Naive thymus-derived CD4-positive, alpha-beta T cell (primary cell): ENCODE measurements at regions not wholly inside any gene's neighbourhood (a gene's known extent, or its start where the extent isn't known, plus 50 kb on each side); places are given as distances from the start of the nearest gene placed in this dataset.

Source experiments
- ATAC-seq: fragments of 150-1000 bp; cut with Tn5 transposase; 2 replicates; pipeline ENCODE4 v1.10.0; 2021; ENCODE audit warnings: mild to moderate bottlenecking, moderate library complexity
- CTCF ChIA-PET: fragments of 350-600 bp; sonication (Branson Sonifier 250); formaldehyde crosslinking; loops from one replicate; lab custom pipeline; 2021; ENCODE audit warnings: antibody characterized with exemption; lab: Charles Lee
- POLR2A ChIA-PET: fragments of 350-600 bp; sonication (Branson Sonifier 250); formaldehyde crosslinking; loops from one replicate; lab custom pipeline; 2021; ENCODE audit warnings: antibody characterized with exemption, inconsistent platforms; lab: Charles Lee
- DNase-seq, 9 donors: peaks; one replicate each; pipeline versions ENCODE4 v3.0.0 to v3.0.0-alpha.2; 2020 to 2022; ENCODE audit warnings: mixed read lengths in 1 of 9
- H3K27ac ChIP-seq: one replicate; pipeline ENCODE4 v1.7.0; 2013; ENCODE audit warnings: mild to moderate bottlenecking, low read depth, low read length, moderate library complexity
- H3K27me3 ChIP-seq, 2 donors: one replicate each; pipeline ENCODE4 v1.7.0; 2013; ENCODE audit warnings: low read length in 2 of 2, mild to moderate bottlenecking in 2 of 2, moderate library complexity in 2 of 2; ENCODE audit not compliant: control insufficient read depth in 2 of 2, insufficient read depth in 2 of 2
- H3K36me3 ChIP-seq, 3 experiments: 1 replicate in 2 of 3; 2 replicates in 1 of 3; pipeline ENCODE4 v1.7.0; 2013; ENCODE audit warnings: low read length in 3 of 3, mild to moderate bottlenecking in 3 of 3, moderate library complexity in 1 of 3; ENCODE audit not compliant: insufficient read depth in 3 of 3, control insufficient read depth in 2 of 3
- H3K4me1 ChIP-seq, 2 donors: one replicate each; pipeline ENCODE4 v1.7.0; 2013; ENCODE audit warnings: low read length in 2 of 2, mild to moderate bottlenecking in 2 of 2, moderate library complexity in 1 of 2; ENCODE audit not compliant: control insufficient read depth in 2 of 2, insufficient read depth in 2 of 2
- H3K4me3 ChIP-seq: 2 replicates; pipeline ENCODE4 v1.7.0; 2013; ENCODE audit warnings: mild to moderate bottlenecking, low read length
- H3K9me3 ChIP-seq, 3 experiments: 1 replicate in 2 of 3; 2 replicates in 1 of 3; pipeline ENCODE4 v1.7.0; 2013; ENCODE audit warnings: low read length in 3 of 3; ENCODE audit not compliant: control insufficient read depth in 2 of 3
- H3K27ac Mint-ChIP-seq, 9 donors: one replicate each; pipeline ENCODE4 v1.8.0; 2020 to 2022; ENCODE audit warnings: mixed read lengths in 9 of 9, mild to moderate bottlenecking in 8 of 9, moderate library complexity in 5 of 9, inconsistent platforms in 2 of 9
- H3K27me3 Mint-ChIP-seq, 5 donors: one replicate each; pipeline ENCODE4 v1.8.0; 2021 to 2022; ENCODE audit warnings: mixed read lengths in 5 of 5, mild to moderate bottlenecking in 1 of 5
- H3K36me3 Mint-ChIP-seq, 5 donors: one replicate each; pipeline ENCODE4 v1.8.0; 2020 to 2022; ENCODE audit warnings: mixed read lengths in 5 of 5, mild to moderate bottlenecking in 3 of 5, inconsistent platforms in 1 of 5
- H3K4me1 Mint-ChIP-seq, 7 donors: one replicate each; pipeline ENCODE4 v1.8.0; 2020 to 2022; ENCODE audit warnings: mixed read lengths in 7 of 7, mild to moderate bottlenecking in 3 of 7, inconsistent platforms in 1 of 7
- H3K4me3 Mint-ChIP-seq, 10 donors: one replicate each; pipeline ENCODE4 v1.8.0; 2020 to 2022; ENCODE audit warnings: mild to moderate bottlenecking in 10 of 10, mixed read lengths in 10 of 10, moderate library complexity in 6 of 10, inconsistent platforms in 2 of 10
- H3K9me3 Mint-ChIP-seq, 11 donors: one replicate each; pipeline ENCODE4 v1.8.0; 2020 to 2022; ENCODE audit warnings: mixed read lengths in 11 of 11, mild to moderate bottlenecking in 4 of 11, inconsistent platforms in 1 of 11, moderate library complexity in 1 of 11
- intact Hi-C, 2 donors: fragments of 100-400 bp; cut with micrococcal nuclease; formaldehyde crosslinking; loops; one replicate each; pipeline ENCODE4 v1.15.1; 2023

GRCh38 chr2:15780912-15781574 lies 159.3 kb upstream of the MYCN start:
- Histone ChIP-seq H3K27me3 (no peaks in the 10 kb centered on the region), H3K4me1 (no peaks in the 10 kb centered on the region), H3K36me3 (no peaks in the 10 kb centered on the region), H3K4me3 (no peak overlapping the region), H3K9me3 (no peaks in the 10 kb centered on the region), H3K27ac (no peak overlapping the region)
- Mint-ChIP-seq H3K27me3 (peaks cover 0 to 19% (median 3%) of the 10 kb centered on the region in 5 donors), H3K4me1 (no peaks in the 10 kb centered on the region), H3K4me3 (no peak overlapping the region), H3K27ac (no peak overlapping the region), H3K9me3 (peaks cover 0 to 8% (median 0%) of the 10 kb centered on the region in 11 donors), H3K36me3 (no peaks in the 10 kb centered on the region)
- no peak for ATAC-seq
- POLR2A ChIA-PET = no interaction called here
- intact Hi-C loops = no loop called here
- CTCF ChIA-PET = no interaction called here
- no peak for DNase-seq

- H3K36me3 Mint-ChIP-seq = no peaks in the 10 kb centered on the region
- ChIA-PET CTCF (no interaction called here), POLR2A (no interaction called here)
- no peak overlapping the region for H3K27ac Mint-ChIP-seq
- H3K27me3 Mint-ChIP-seq = peaks cover 0 to 11% (median 3%) of the 10 kb centered on the region in 5 donors
- DNase-seq (no peak), ATAC-seq (no peak)
- no peaks in the 10 kb centered on the region for H3K27me3 ChIP-seq
- H3K9me3 Mint-ChIP-seq = peaks cover 0 to 7% (median 0%) of the 10 kb centered on the region in 11 donors
- H3K27ac ChIP-seq = no peak overlapping the region
- H3K36me3 ChIP-seq = no peaks in the 10 kb centered on the region
- H3K4me3 Mint-ChIP-seq = no peak overlapping the region
- no peaks in the 10 kb centered on the region for H3K9me3 ChIP-seq
- no peaks in the 10 kb centered on the region for H3K4me1 ChIP-seq
- no peak overlapping the region for H3K4me3 ChIP-seq
- H3K4me1 Mint-ChIP-seq = no peaks in the 10 kb centered on the region
- intact Hi-C loops = no loop called here
Measured at GRCh38 chr2:15782009-15782751, 158.2 kb upstream of the MYCN start.

GRCh38 chr2:15782769-15783294 lies 157.5 kb upstream of the MYCN start:
- POLR2A ChIA-PET = no interaction called here

GRCh38 chr2:15783489-15783888 lies 156.9 kb upstream of the MYCN start:
- no peak for ATAC-seq
- no peak overlapping the region for H3K27ac ChIP-seq
- ChIA-PET CTCF (no interaction called here), POLR2A (no interaction called here)
- Mint-ChIP-seq H3K27me3 (peaks cover 0 to 11% (median 5%) of the 10 kb centered on the region in 5 donors), H3K27ac (no peak overlapping the region), H3K4me1 (no peaks in the 10 kb centered on the region), H3K4me3 (no peak overlapping the region), H3K36me3 (no peaks in the 10 kb centered on the region), H3K9me3 (peaks cover 0 to 7% (median 0%) of the 10 kb centered on the region in 11 donors)
- H3K27me3 ChIP-seq = no peaks in the 10 kb centered on the region
- intact Hi-C loops = no loop called here
- no peak for DNase-seq
- H3K36me3 ChIP-seq = no peaks in the 10 kb centered on the region
- H3K4me3 ChIP-seq = no peak overlapping the region
- no peaks in the 10 kb centered on the region for H3K4me1 ChIP-seq
- no peaks in the 10 kb centered on the region for H3K9me3 ChIP-seq

More at GRCh38 chr2:15782769-15783294, 157.5 kb upstream of the MYCN start:
- Histone ChIP-seq H3K27me3 (no peaks in the 10 kb centered on the region), H3K36me3 (no peaks in the 10 kb centered on the region), H3K27ac (no peak overlapping the region), H3K9me3 (no peaks in the 10 kb centered on the region), H3K4me3 (no peak overlapping the region), H3K4me1 (no peaks in the 10 kb centered on the region)
- no peak for ATAC-seq
- Mint-ChIP-seq H3K9me3 (peaks cover 0 to 7% (median 0%) of the 10 kb centered on the region in 11 donors), H3K4me3 (no peak overlapping the region), H3K27me3 (peaks cover 0 to 11% (median 4%) of the 10 kb centered on the region in 5 donors), H3K4me1 (no peaks in the 10 kb centered on the region), H3K36me3 (no peaks in the 10 kb centered on the region), H3K27ac (no peak overlapping the region)
- no peak for DNase-seq
- intact Hi-C loops = no loop called here
- CTCF ChIA-PET = no interaction called here

- no peak for DNase-seq
- no peak for ATAC-seq
- Histone ChIP-seq H3K4me3 (no peak overlapping the region), H3K9me3 (no peaks in the 10 kb centered on the region), H3K4me1 (no peaks in the 10 kb centered on the region), H3K27ac (no peak overlapping the region), H3K27me3 (no peaks in the 10 kb centered on the region), H3K36me3 (no peaks in the 10 kb centered on the region)
- intact Hi-C loops = no loop called here
- ChIA-PET CTCF (no interaction called here), POLR2A (no interaction called here)
- no peaks in the 10 kb centered on the region for H3K4me1 Mint-ChIP-seq
- H3K36me3 Mint-ChIP-seq = no peaks in the 10 kb centered on the region
- no peak overlapping the region for H3K4me3 Mint-ChIP-seq
- H3K27ac Mint-ChIP-seq = no peak overlapping the region
- H3K27me3 Mint-ChIP-seq = peaks cover 0 to 11% (median 5%) of the 10 kb centered on the region in 5 donors
- H3K9me3 Mint-ChIP-seq = peaks cover 0 to 7% (median 0%) of the 10 kb centered on the region in 11 donors
Measured at GRCh38 chr2:15784106-15784885, 156.1 kb upstream of the MYCN start.

GRCh38 chr2:15784886-15785801 lies 155.2 kb upstream of the MYCN start:
- Mint-ChIP-seq H3K4me1 (no peaks in the 10 kb centered on the region), H3K36me3 (no peaks in the 10 kb centered on the region), H3K9me3 (peaks cover 0 to 4% (median 0%) of the 10 kb centered on the region in 11 donors), H3K4me3 (no peak overlapping the region), H3K27ac (no peak overlapping the region), H3K27me3 (peaks cover 0 to 12% (median 7%) of the 10 kb centered on the region in 5 donors)
- POLR2A ChIA-PET = no interaction called here
- CTCF ChIA-PET = no interaction called here
- Histone ChIP-seq H3K4me3 (no peak overlapping the region), H3K4me1 (no peaks in the 10 kb centered on the region), H3K27me3 (no peaks in the 10 kb centered on the region), H3K36me3 (no peaks in the 10 kb centered on the region), H3K9me3 (no peaks in the 10 kb centered on the region), H3K27ac (no peak overlapping the region)
- ATAC-seq (no peak), DNase-seq (no peak)
- intact Hi-C loops = no loop called here
